COLO668 (cell line): ENCODE measurements at regions not wholly inside any gene's neighbourhood (a gene's known extent, or its start where the extent isn't known, plus 50 kb on each side); places are given as distances from the start of the nearest gene placed in this dataset.
"Not testable (repeated sequence)": the region's sequence is repeated elsewhere in the genome, so short reads cannot be mapped to it uniquely, and the experiment has no call there.

Source experiments
- DNase-seq: peaks from one replicate; lab custom pipeline; 2025; ENCODE audit not compliant: unreplicated experiment; lab: John Stamatoyannopoulos, UW

DNA sequence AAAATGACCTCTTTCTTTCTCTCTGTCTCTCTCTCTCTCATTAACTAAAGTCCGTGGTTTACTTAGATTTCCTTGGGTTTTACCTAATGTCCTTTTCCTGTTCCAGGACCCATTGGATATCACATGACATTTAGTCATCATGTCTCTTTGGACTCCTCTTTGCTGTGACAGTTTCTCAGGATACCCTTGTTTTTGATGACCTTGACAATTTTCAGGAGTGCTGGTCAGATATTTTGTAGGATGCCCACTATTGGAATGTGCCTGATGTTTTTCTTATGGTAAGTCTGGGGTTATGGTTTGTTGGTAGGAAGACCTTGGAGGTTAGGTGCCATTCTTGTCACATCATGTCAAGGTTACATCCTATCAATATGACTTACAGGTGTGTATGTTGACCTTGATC, 199.2 kb upstream of the HTR1E start:
- no peak for DNase-seq

- DNase-seq, result not testable (repeated sequence)
Measured at GRCh38 chr6:86731631-86732030, 205.7 kb upstream of the HTR1E start.

GRCh38 chr6:86730772-86731171, 206.6 kb upstream of the HTR1E start:
- DNase-seq, result not testable (repeated sequence)

DNA sequence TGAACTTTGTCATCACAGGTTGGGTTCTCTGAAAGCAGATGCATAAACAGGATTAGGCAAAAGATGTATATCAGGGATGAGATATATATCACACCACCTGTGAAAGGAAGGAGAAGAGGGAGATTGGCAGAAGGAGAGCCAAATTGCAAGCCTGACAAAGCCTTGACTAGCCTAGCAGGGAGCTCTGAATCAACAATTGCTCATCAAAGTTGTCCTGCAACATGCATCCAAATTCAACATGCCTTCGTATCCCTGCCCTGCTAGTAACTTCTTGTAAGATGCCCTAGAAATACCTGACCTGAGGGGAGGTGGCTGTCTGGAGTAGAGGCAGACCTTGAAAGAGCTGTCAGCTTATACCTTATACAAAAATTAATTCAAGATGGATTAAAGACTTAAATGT, 207.1 kb upstream of the HTR1E start:
- DNase-seq, result no peak

DNA sequence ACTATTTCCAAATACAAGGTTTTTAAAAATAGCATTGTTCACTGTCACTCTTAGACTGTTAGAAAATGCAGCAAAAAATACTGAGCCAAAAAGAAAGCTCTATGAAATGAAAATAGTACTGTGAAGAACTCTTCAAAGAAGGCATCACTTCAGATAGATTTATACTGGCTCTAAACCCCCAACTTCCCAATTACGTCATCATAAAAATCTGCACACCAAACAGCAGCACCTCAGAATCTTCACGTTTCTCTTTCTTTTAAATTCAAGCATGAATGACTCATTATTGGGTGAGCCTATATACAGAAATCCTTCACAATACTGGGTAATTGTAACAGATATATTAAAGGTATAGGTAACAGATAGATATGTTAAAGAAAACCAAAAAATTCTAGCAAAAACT, 208.4 kb upstream of the HTR1E start:
- no peak for DNase-seq

- DNase-seq, result no peak
Measured at GRCh38 chr6:86724695-86725094, 212.6 kb upstream of the HTR1E start.

GRCh38 chr6:86723729-86724128, 213.6 kb upstream of the HTR1E start:
- no peak for DNase-seq

- DNase-seq, result no peak
Measured at GRCh38 chr6:86723151-86723550, 214.2 kb upstream of the HTR1E start.

DNA sequence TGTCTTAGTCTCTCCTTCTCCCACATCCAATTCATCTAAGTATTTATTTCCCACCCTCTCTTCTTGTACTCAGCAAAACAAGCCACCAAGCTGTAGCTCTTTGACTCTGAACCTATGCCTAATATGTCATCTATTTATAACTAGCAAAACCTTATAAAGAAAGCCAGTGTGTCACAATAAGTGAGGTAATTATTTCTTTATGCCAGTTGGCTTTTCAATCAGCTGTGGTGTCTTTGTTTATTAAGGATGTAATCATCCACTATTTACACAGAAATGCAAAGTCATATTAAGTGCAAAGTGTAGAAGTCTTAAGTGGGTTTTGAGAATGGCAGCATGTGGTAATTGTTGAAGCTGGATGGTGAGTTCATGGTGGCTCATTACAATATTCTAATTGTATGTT, 215.2 kb upstream of the HTR1E start:
- no peak for DNase-seq

- no peak for DNase-seq
Measured at GRCh38 chr6:86715676-86716075, 221.7 kb upstream of the HTR1E start.

- DNase-seq, result no peak
Measured at GRCh38 chr6:86712039-86712438, 225.3 kb upstream of the HTR1E start.

DNA sequence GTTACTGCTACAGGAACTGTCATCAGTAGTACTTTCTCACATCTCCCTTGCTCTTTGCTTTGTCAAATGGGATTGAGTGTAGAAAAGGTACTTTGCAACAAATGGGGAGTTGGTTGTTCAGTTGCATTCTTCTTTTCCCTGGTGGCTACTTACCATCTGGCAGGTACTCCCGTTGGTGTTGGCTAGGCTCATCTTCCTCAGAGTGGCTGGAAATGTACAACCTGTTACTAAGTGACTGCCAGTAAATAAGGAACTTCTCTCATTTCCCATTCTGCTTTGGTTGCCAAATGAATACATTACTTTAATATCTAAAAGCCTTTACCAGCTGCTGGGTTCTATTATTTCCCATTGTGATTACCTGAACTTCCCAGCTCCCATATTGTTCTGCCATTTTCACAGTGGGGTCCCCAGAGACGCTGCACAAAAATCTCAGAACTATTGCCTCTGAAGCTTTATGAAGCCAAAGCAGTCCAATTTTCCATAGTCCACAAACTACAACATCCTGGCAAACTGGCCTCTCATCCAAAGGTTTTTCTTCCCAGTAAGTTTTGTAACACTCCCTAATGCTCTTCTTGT, 229.7 kb upstream of the HTR1E start:
- DNase-seq, result no peak

GRCh38 chr6:86706449-86706848, 230.9 kb upstream of the HTR1E start:
- DNase-seq, result no peak

DNA sequence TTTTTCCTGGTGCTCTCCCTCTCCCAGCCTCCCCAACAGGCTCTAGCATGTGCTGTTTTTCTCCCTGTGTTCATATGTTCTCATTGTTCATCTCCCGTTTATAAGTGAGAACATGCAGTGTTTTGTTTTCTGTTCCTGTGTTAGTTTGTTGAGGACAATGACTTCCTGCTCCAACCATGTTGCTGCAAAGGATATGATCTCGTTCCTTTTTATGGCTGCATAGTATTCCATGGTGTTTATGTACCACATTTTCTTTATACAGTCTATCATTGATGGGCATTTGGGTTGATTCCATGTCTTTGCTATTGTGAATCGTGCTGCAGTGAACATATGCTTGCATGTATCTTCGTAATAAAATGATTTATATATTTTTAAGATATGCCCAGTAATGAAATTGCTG, 236.1 kb upstream of the HTR1E start:
- DNase-seq, result not testable (repeated sequence)

DNA sequence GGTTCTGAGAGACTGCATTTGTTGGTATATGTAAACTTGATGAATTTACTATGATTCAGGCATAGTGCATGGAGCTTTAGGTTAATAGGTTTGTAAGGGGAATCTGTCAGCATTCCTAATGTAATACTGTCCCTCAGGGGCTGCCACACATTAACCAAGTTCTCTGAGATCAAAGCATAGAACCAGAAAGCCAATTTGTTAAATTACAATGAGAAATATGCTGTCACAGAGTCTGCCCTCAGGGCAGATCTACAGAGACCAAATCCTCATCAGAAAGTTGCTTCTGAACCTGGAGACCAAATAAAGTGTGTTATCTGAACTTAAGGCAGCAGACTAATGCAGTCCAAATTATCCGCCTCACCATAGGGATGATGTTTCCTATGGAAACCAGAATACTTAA, 250.8 kb upstream of the HTR1E start:
- DNase-seq, result no peak

- DNase-seq, result no peak
Measured at GRCh38 chr6:86685230-86685797, 252.0 kb upstream of the HTR1E start.

DNA sequence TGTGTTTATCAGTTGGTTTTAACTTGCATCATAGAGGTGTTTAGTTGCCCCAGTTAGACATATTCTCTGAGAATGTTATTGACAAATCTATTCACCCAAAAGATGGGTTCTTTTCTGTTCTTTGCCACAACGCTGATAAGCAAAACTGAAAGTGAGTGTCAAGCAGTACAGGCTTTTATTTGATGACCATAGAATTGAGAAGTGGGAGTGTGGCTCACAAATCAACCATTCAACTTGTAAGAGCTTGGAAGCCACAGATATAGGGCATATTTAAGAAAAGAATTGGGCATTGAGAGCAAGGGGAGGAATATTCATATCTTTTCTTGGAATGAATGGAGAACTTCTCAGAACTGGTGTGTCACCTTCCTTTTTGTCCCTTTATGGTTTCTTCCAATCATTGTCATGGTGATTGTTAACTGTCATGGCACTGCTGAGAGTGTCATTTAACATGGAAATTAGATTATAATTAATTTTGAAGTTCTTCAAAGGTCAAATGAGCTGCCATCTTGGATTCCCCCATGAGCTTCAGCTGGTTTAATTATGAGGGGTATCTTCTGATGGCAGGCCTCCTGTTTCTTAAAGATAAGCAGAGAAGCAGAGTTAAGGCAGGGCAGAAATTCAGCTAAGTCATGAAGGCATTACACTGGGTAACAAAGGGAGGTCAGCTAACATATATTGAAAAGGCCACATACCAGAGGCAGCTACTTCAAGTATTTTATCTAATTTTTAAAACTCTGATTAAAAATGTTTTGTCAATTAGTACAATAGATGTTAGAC, 254.0 kb upstream of the HTR1E start:
- DNase-seq, result no peak

GRCh38 chr6:86682297-86682696, 255.0 kb upstream of the HTR1E start:
- no peak for DNase-seq

- not testable (repeated sequence) for DNase-seq
Measured at GRCh38 chr6:86681140-86681539, 256.2 kb upstream of the HTR1E start.

DNA sequence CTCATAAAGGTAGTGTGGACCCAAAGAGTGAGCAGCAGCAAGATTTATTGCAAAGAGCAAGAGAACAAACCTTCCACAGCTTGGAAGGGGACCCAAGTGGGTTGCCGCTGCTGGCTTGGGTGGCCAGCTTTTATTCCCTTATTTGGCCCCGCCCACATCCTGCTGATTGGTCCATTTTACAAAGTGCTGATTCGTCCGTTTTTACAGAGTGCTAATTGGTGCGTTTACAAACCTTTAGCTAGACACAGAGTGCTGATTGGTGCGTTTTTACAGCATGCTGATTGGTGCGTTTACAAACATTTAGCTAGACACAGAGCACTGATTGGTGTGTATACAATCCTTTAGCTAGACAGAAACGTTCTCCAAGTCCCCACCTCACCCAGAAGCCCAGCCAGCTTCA, 265.2 kb upstream of the HTR1E start:
- DNase-seq, result not testable (repeated sequence)

GRCh38 chr6:86657192-86657591, 280.1 kb upstream of the HTR1E start:
- DNase-seq, result no peak

DNA sequence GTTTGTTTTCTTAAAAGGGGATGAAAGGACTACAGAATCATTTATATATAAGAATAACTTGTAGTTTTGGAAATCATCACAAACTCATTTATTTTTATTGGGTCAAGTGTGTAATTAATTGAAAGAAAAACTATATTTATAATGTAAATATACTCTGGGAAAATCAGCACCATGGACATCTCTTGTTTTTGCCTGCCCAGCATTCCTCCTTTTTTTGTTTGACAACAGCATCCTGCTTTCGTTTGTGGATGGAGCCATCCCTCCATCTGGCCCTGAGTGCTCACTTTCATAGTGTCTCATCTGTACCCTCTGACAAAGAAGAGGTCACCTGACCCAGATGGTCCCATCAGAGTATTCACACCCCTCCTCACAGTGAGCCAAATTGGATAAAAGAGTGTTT, 308.2 kb upstream of the HTR1E start:
- DNase-seq, result no peak

- DNase-seq, result no peak
Measured at GRCh38 chr6:86619428-86619827, 317.9 kb upstream of the HTR1E start.
